AG10803 (cell line): ENCODE measurements at regions not wholly inside any gene's neighbourhood (a gene's known extent, or its start where the extent isn't known, plus 50 kb on each side); places are given as distances from the start of the nearest gene placed in this dataset.

Experiments
- DNase-seq: peaks from one replicate; pipeline ENCODE4 v3.0.0; 2010; ENCODE audit warnings: low read depth
- H3K4me3 ChIP-seq: 2 replicates; pipeline ENCODE4 v1.5.1; 2011; ENCODE audit warnings: mild to moderate bottlenecking, low read length, control low read depth
- TF ChIP-seq, protein P1 (sequence below): conservative IDR thresholded peaks from 2 replicates; pipeline ENCODE4 v1.5.1; 2011; ENCODE audit warnings: mild to moderate bottlenecking, low read length, control low read depth, inconsistent platforms

DNA sequence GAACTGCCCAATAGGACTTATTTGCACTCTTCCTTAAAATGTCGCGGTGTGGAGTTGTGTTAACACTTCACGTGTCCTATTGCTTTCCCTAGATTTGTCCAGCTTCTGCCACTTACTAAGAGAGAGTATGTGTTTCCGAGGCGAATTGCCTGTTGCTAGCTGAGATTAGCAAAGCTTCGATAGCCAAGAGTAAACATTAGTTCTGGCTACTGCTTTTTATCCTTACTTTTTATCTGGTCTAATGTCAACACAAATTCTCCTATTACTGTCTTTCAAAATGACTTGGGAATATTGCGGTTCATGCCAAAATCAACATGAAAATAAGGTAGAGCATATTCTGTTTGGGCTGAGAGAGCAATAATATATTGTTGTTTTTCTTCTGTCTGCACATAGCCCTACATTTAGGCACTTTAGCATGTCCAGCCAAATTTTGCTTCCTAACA is 90.4 kb upstream of the VEGFC start:
- H3K4me3 ChIP-seq: 0 out of 2 replicates have a peak overlapping the region, but pooled peaks have one; percentile 11
- DNase-seq: peak; percentile 4
- TF ChIP-seq, protein P1, sequence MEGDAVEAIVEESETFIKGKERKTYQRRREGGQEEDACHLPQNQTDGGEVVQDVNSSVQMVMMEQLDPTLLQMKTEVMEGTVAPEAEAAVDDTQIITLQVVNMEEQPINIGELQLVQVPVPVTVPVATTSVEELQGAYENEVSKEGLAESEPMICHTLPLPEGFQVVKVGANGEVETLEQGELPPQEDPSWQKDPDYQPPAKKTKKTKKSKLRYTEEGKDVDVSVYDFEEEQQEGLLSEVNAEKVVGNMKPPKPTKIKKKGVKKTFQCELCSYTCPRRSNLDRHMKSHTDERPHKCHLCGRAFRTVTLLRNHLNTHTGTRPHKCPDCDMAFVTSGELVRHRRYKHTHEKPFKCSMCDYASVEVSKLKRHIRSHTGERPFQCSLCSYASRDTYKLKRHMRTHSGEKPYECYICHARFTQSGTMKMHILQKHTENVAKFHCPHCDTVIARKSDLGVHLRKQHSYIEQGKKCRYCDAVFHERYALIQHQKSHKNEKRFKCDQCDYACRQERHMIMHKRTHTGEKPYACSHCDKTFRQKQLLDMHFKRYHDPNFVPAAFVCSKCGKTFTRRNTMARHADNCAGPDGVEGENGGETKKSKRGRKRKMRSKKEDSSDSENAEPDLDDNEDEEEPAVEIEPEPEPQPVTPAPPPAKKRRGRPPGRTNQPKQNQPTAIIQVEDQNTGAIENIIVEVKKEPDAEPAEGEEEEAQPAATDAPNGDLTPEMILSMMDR: no peak

DNA sequence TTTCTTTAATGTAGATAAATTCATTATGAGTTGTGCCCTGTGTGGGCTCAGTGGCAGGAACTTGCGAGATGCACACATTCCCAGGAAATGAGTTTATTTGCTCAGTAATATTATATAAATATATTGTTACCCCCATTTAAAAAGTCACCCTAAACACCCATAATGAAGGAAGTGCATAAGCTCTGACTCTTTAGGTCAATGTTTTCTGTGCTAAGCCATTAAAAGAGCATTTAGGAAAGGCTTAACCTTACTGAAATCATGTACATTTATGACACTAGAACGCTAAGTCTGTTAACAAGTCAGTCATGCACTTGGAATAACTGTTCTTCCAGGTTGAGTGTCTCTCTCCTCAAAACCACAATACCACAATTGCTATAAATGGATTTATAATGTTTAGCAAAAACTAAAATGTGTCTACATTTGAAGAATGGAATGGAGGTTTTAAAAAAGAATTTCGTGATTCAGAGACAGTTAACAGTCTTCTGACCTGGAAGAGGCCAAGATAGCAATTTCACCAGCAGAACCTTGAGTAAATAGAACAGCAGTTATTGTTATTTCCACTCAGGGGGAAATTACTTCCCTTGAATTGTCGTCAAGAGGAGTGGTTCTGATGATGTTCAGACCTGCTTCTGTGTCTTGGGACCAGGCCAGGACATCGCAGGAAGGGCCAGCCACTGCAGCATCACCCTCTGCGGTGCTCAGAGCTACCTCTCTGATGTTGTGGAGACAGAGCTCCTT is 91.1 kb upstream of the VEGFC start:
- DNase-seq: peak; percentile 96
- TF ChIP-seq, protein P1: no peak
- peak overlapping the region; percentile 3 for H3K4me3 ChIP-seq

DNA sequence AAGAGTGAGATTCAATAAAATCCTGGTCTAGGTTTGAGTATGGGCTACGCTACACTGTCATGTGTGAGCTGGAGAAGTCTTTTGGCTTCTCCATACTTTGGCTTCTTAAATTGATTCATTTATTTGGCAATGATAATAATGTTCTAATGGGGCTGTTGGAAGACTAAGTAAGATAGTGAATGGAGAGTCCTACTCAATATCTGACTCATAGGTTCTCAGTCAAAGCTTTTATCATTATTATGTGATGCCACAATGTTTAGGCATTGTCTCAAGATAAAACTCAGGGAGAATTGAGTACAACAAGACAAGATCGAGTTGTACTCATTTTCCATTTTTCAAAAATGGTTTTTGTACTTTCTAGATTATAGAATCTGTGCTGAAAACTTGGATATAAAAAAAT is 92.5 kb upstream of the VEGFC start:
- TF ChIP-seq, protein P1: no peak
- no peak for DNase-seq
- no peak overlapping the region for H3K4me3 ChIP-seq

DNA sequence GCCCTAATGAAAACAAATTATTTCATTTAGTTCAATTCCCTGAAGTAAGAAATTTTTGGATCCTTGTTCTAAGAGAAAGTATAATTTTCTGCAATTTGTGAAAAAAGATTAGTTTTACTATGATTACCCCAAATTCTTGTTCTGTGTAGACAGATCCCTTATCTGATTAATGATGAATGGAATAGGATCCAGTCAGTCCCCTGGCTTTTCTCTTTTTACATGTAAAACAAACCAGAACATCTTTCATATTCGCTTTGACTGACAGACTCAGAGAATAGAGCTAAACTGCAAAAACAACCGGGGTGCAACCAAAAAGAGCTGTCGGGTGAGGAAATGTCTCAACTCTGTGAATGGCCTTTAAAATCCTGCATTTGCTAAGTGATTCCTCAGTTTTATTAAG is 93.4 kb upstream of the VEGFC start:
- DNase-seq: no peak
- TF ChIP-seq, protein P1: no peak
- H3K4me3 ChIP-seq: no peak overlapping the region

DNA sequence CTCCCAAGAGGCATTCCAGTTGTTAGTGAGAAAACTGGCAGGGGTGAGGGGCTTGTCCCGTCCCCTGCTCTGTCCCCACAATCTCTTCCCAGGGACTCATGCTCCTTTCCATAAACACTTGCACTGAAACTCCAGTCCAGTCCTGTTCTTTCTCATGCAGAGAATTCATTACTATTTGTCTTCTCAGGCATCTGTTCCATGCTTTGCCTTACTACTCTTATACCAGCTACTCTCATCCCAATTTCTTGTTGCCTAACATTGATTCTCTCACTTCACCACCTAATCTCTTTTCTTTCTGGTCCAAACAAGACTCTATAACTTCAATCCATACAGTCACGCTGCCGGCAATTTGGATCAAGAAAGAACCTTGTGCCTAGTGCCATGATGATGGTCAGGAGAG is 97.1 kb upstream of the VEGFC start:
- no peak for DNase-seq
- TF ChIP-seq, protein P1: no peak

DNA sequence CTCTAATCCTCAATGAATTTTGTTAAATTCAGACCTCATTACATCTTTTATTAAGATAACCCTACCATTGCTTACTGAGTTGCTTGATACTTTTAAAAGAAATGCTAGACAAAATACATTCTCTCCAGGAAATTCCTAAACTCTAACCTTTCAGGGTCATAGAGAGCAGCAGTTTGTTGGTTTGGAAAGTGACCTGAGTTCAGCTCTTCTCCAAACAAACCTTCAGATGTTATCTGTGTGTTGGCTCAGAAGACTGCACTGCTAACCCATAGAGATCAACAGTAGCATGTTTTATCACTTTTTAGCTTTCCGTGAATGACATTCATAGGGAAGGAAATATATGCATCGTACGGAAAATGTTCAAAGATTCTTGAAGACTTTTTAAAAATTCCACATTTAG is 101.8 kb upstream of the VEGFC start:
- TF ChIP-seq, protein P1: no peak
- H3K4me3 ChIP-seq: no peak overlapping the region
- DNase-seq: no peak

More for the DNA sequence above, 97.1 kb upstream of the VEGFC start:
- no peak overlapping the region for H3K4me3 ChIP-seq

DNA sequence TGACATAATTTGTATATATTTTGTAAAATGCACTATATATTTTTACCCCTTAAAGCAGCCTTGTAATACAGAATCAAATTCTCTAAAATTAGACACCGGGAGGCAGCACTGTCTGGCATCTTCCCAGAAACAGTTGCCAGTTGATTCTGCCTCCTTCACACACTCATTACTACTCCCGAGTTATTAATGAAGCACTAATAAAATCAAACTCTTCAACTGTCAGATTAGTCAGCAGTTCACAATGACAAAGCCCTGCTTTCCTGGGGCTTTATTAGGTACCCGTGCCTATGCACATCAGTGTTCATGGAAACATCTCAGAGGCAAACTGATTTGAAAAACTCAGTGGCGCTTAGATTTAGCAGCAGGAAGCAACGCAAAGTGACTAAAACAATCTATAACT is 103.5 kb upstream of the VEGFC start:
- no peak for DNase-seq
- TF ChIP-seq, protein P1: no peak
- no peak overlapping the region for H3K4me3 ChIP-seq
